22Rv1 (cell line): ENCODE measurements at regions not wholly inside any gene's neighbourhood (a gene's known extent, or its start where the extent isn't known, plus 50 kb on each side); places are given as distances from the start of the nearest gene placed in this dataset.

Experiments
- ZFX ChIP-seq: fragments of 450-650 bp; IDR thresholded peaks from 2 replicates; pipeline ENCODE4 v1.6.1; 2017; ENCODE audit warnings: antibody characterized with exemption, borderline replicate concordance
- TF ChIP-seq, protein P1 (sequence below): fragments of 450-650 bp; IDR thresholded peaks from 2 replicates; pipeline ENCODE4 v1.5.1; 2017; ENCODE audit warnings: mild to moderate bottlenecking

- TF ChIP-seq, protein P1, sequence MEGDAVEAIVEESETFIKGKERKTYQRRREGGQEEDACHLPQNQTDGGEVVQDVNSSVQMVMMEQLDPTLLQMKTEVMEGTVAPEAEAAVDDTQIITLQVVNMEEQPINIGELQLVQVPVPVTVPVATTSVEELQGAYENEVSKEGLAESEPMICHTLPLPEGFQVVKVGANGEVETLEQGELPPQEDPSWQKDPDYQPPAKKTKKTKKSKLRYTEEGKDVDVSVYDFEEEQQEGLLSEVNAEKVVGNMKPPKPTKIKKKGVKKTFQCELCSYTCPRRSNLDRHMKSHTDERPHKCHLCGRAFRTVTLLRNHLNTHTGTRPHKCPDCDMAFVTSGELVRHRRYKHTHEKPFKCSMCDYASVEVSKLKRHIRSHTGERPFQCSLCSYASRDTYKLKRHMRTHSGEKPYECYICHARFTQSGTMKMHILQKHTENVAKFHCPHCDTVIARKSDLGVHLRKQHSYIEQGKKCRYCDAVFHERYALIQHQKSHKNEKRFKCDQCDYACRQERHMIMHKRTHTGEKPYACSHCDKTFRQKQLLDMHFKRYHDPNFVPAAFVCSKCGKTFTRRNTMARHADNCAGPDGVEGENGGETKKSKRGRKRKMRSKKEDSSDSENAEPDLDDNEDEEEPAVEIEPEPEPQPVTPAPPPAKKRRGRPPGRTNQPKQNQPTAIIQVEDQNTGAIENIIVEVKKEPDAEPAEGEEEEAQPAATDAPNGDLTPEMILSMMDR: no peak
- TF ChIP-seq ZFX: no peak
Measured at GRCh38 chr20:50373674-50374286, 136.4 kb upstream of the PTPN1 start.
